BLaER1 (cell line): ENCODE measurements at regions not wholly inside any gene's neighbourhood (a gene's known extent, or its start where the extent isn't known, plus 50 kb on each side); places are given as distances from the start of the nearest gene placed in this dataset.

Experiments
- H3K27ac ChIP-seq: shearing (Covaris generic); formaldehyde crosslinking; 2 replicates; pipeline ENCODE4 v1.8.1; 2022
- H3K27me3 ChIP-seq: shearing (Covaris generic); formaldehyde crosslinking; 2 replicates; pipeline ENCODE4 v1.8.1; 2022
- H3K36me3 ChIP-seq: shearing (Covaris generic); formaldehyde crosslinking; 2 replicates; pipeline ENCODE4 v1.8.1; 2022
- H3K4me1 ChIP-seq: shearing (Covaris generic); formaldehyde crosslinking; 2 replicates; pipeline ENCODE4 v1.8.1; 2022
- H3K4me2 ChIP-seq: shearing (Covaris generic); formaldehyde crosslinking; 2 replicates; pipeline ENCODE4 v1.8.1; 2022
- H3K4me3 ChIP-seq: shearing (Covaris generic); formaldehyde crosslinking; 2 replicates; pipeline ENCODE4 v1.8.1; 2022
- H3K9ac ChIP-seq: shearing (Covaris generic); formaldehyde crosslinking; 2 replicates; pipeline ENCODE4 v1.8.1; 2022
- H3K9me3 ChIP-seq: shearing (Covaris generic); formaldehyde crosslinking; 2 replicates; pipeline ENCODE4 v1.8.1; 2022
- H4K20me1 ChIP-seq: shearing (Covaris generic); formaldehyde crosslinking; 2 replicates; pipeline ENCODE4 v1.8.1; 2022
- Cebpa-rat ChIP-seq: shearing (Covaris generic); IDR thresholded peaks from 2 replicates; pipeline ENCODE4 v1.8.1; 2022

GRCh38 chr6:82045965-82046756 lies 201.4 kb downstream of the IBTK start:
- Histone ChIP-seq H3K36me3 (no peaks in the 10 kb centered on the region), H3K9me3 (no peaks in the 10 kb centered on the region), H4K20me1 (no peaks in the 10 kb centered on the region), H3K9ac (no peak overlapping the region), H3K4me2 (no peak overlapping the region), H3K4me3 (no peak overlapping the region), H3K27ac (no peak overlapping the region), H3K4me1 (no peaks in the 10 kb centered on the region), H3K27me3 (no peaks in the 10 kb centered on the region)
- TF ChIP-seq Cebpa-rat = no peak

- H3K27me3 ChIP-seq = no peaks in the 10 kb centered on the region
- H3K4me3 ChIP-seq = no peak overlapping the region
- no peak overlapping the region for H3K9ac ChIP-seq
- no peaks in the 10 kb centered on the region for H3K9me3 ChIP-seq
- H3K4me2 ChIP-seq = no peak overlapping the region
- H3K27ac ChIP-seq = no peak overlapping the region
- H4K20me1 ChIP-seq = no peaks in the 10 kb centered on the region
- H3K4me1 ChIP-seq = no peaks in the 10 kb centered on the region
- TF ChIP-seq Cebpa-rat = no peak
- no peaks in the 10 kb centered on the region for H3K36me3 ChIP-seq
Observed at GRCh38 chr6:82040405-82041221, 206.9 kb downstream of the IBTK start.

- Histone ChIP-seq H3K4me1 (no peaks in the 10 kb centered on the region), H3K9me3 (no peaks in the 10 kb centered on the region), H3K27ac (no peak overlapping the region), H4K20me1 (no peaks in the 10 kb centered on the region), H3K9ac (no peak overlapping the region), H3K36me3 (no peaks in the 10 kb centered on the region), H3K4me3 (no peak overlapping the region), H3K4me2 (no peak overlapping the region), H3K27me3 (no peaks in the 10 kb centered on the region)
- no peak for TF ChIP-seq Cebpa-rat
Observed at GRCh38 chr6:82038631-82039030, 208.9 kb downstream of the IBTK start.

GRCh38 chr6:82035526-82035925 lies 212.0 kb downstream of the IBTK start:
- no peaks in the 10 kb centered on the region for H3K9me3 ChIP-seq

GRCh38 chr6:82033631-82034211 lies 213.8 kb downstream of the IBTK start:
- H3K4me3 ChIP-seq = no peak overlapping the region

More at GRCh38 chr6:82035526-82035925, 212.0 kb downstream of the IBTK start:
- no peak overlapping the region for H3K27ac ChIP-seq
- no peak overlapping the region for H3K9ac ChIP-seq
- H3K27me3 ChIP-seq = no peaks in the 10 kb centered on the region
- no peaks in the 10 kb centered on the region for H3K36me3 ChIP-seq
- H3K4me1 ChIP-seq = no peaks in the 10 kb centered on the region
- H4K20me1 ChIP-seq = no peaks in the 10 kb centered on the region
- no peak overlapping the region for H3K4me2 ChIP-seq
- H3K4me3 ChIP-seq = no peak overlapping the region
- TF ChIP-seq Cebpa-rat = no peak

GRCh38 chr6:82032444-82032843 lies 215.1 kb downstream of the IBTK start:
- H3K27ac ChIP-seq = no peak overlapping the region
- no peaks in the 10 kb centered on the region for H3K36me3 ChIP-seq
- H3K4me1 ChIP-seq = no peaks in the 10 kb centered on the region
- H4K20me1 ChIP-seq = no peaks in the 10 kb centered on the region
- H3K9ac ChIP-seq = no peak overlapping the region
- no peaks in the 10 kb centered on the region for H3K27me3 ChIP-seq
- H3K4me2 ChIP-seq = no peak overlapping the region
- no peak for TF ChIP-seq Cebpa-rat
- no peaks in the 10 kb centered on the region for H3K9me3 ChIP-seq
- no peak overlapping the region for H3K4me3 ChIP-seq

More at GRCh38 chr6:82033631-82034211, 213.8 kb downstream of the IBTK start:
- H4K20me1 ChIP-seq = no peaks in the 10 kb centered on the region
- H3K36me3 ChIP-seq = no peaks in the 10 kb centered on the region
- no peak for TF ChIP-seq Cebpa-rat
- no peak overlapping the region for H3K27ac ChIP-seq
- no peak overlapping the region for H3K4me2 ChIP-seq
- no peaks in the 10 kb centered on the region for H3K9me3 ChIP-seq
- H3K27me3 ChIP-seq = no peaks in the 10 kb centered on the region
- H3K4me1 ChIP-seq = no peaks in the 10 kb centered on the region
- H3K9ac ChIP-seq = no peak overlapping the region

GRCh38 chr6:82030761-82031503 lies 216.6 kb downstream of the IBTK start:
- Histone ChIP-seq H3K27me3 (no peaks in the 10 kb centered on the region), H3K4me1 (no peaks in the 10 kb centered on the region), H3K9ac (no peak overlapping the region), H3K4me2 (no peak overlapping the region), H4K20me1 (no peaks in the 10 kb centered on the region), H3K9me3 (no peaks in the 10 kb centered on the region), H3K27ac (no peak overlapping the region), H3K4me3 (no peak overlapping the region), H3K36me3 (no peaks in the 10 kb centered on the region)
- no peak for TF ChIP-seq Cebpa-rat

GRCh38 chr6:82030301-82030700 lies 217.2 kb downstream of the IBTK start:
- H3K4me1 ChIP-seq = no peaks in the 10 kb centered on the region
- H3K9ac ChIP-seq = no peak overlapping the region
- H3K27me3 ChIP-seq = no peaks in the 10 kb centered on the region
- no peaks in the 10 kb centered on the region for H3K9me3 ChIP-seq
- H4K20me1 ChIP-seq = no peaks in the 10 kb centered on the region
- H3K36me3 ChIP-seq = no peaks in the 10 kb centered on the region
- no peak overlapping the region for H3K4me2 ChIP-seq
- TF ChIP-seq Cebpa-rat = no peak
- no peak overlapping the region for H3K4me3 ChIP-seq
- no peak overlapping the region for H3K27ac ChIP-seq

- TF ChIP-seq Cebpa-rat = no peak
- Histone ChIP-seq H3K27ac (no peak overlapping the region), H4K20me1 (no peaks in the 10 kb centered on the region), H3K9ac (no peak overlapping the region), H3K27me3 (no peaks in the 10 kb centered on the region), H3K36me3 (no peaks in the 10 kb centered on the region), H3K4me3 (no peak overlapping the region), H3K9me3 (no peaks in the 10 kb centered on the region), H3K4me2 (no peak overlapping the region), H3K4me1 (no peaks in the 10 kb centered on the region)
Observed at GRCh38 chr6:82025271-82025670, 222.3 kb downstream of the IBTK start.
